H1 (cell line): ENCODE measurements at regions not wholly inside any gene's neighbourhood (a gene's known extent, or its start where the extent isn't known, plus 50 kb on each side); places are given as distances from the start of the nearest gene placed in this dataset.

ENCODE experiments used
- CTCF ChIA-PET: fragments of 300-600 bp; sonication (Branson Sonifier 250); formaldehyde crosslinking; loops from one replicate; lab custom pipeline; 2021; ENCODE audit not compliant: partially characterized antibody; lab: Charles Lee
- POLR2A ChIA-PET: fragments of 300-600 bp; sonication (Branson Sonifier 250); formaldehyde crosslinking; loops from one replicate; lab custom pipeline; 2021; ENCODE audit warnings: inconsistent platforms; ENCODE audit not compliant: partially characterized antibody; lab: Charles Lee
- DNase-seq, 2 experiments: peaks; one replicate each; pipeline versions ENCODE4 v3.0.0 to v3.0.0-alpha.2; 2010 to 2022; ENCODE audit warnings: low spot score in 2 of 2, low read depth in 1 of 2, mixed read lengths in 1 of 2
- FAIRE-seq: peaks from 2 replicates; lab custom pipeline; 2011; peaks lifted over from hg19 to GRCh38; lab: Jason Lieb, UNC
- H2AFZ ChIP-seq: 2 replicates; pipeline ENCODE4 v1.8.1; 2012; ENCODE audit warnings: low read length, inconsistent platforms
- H2AK5ac ChIP-seq: 2 replicates; pipeline ENCODE4 v1.6.1; 2013; ENCODE audit warnings: low read depth, low read length
- H2BK120ac ChIP-seq: replicated peaks from 2 replicates; pipeline ENCODE3; 2013; ENCODE audit warnings: low read depth, low read length, inconsistent platforms
- H2BK12ac ChIP-seq: 2 replicates; pipeline ENCODE4 v1.6.1; 2013; ENCODE audit warnings: low read depth, low read length
- H2BK15ac ChIP-seq: 2 replicates; pipeline ENCODE4 v1.6.1; 2013; ENCODE audit warnings: low read length
- H2BK20ac ChIP-seq: 2 replicates; pipeline ENCODE4 v1.6.1; 2013; ENCODE audit warnings: low read length
- H2BK5ac ChIP-seq: 2 replicates; pipeline ENCODE4 v1.6.1; 2013; ENCODE audit warnings: low read depth, low read length
- H3K14ac ChIP-seq: 2 replicates; pipeline ENCODE4 v1.6.1; 2013; ENCODE audit warnings: inconsistent platforms; ENCODE audit not compliant: insufficient read length
- H3K18ac ChIP-seq: 2 replicates; pipeline ENCODE4 v1.6.1; 2013; ENCODE audit warnings: low read length; ENCODE audit errors: extremely low read depth
- H3K23ac ChIP-seq: 2 replicates; pipeline ENCODE4 v1.6.1; 2013; ENCODE audit warnings: inconsistent platforms; ENCODE audit not compliant: insufficient read length
- H3K23me2 ChIP-seq: 2 replicates; pipeline ENCODE4 v1.6.1; 2013; ENCODE audit warnings: low read depth, low read length
- H3K27ac ChIP-seq: 2 replicates; pipeline ENCODE4 v1.6.1; 2011; ENCODE audit warnings: low read depth, low read length, inconsistent platforms
- H3K27me3 ChIP-seq, 4 experiments: replicated peaks in 1 of 4; 1 replicate in 1 of 4; 2 replicates in 3 of 4; pipeline versions ENCODE4 v1.6.1 to v1.8.1; 2011 to 2013; ENCODE audit warnings: low read length in 3 of 4, mild to moderate bottlenecking in 3 of 4, inconsistent platforms in 2 of 4, mixed read lengths in 2 of 4, moderate library complexity in 1 of 4; ENCODE audit not compliant: control insufficient read depth in 3 of 4, insufficient read depth in 3 of 4; ENCODE audit errors: extremely low read depth in 1 of 4
- H3K36me3 ChIP-seq, 4 experiments: 2 replicates each; pipeline versions ENCODE4 v1.6.1 to v1.8.1; 2011 to 2013; ENCODE audit warnings: mild to moderate bottlenecking in 4 of 4, low read length in 3 of 4, moderate library complexity in 2 of 4, control low read depth in 1 of 4, inconsistent platforms in 1 of 4; ENCODE audit not compliant: insufficient read depth in 4 of 4, control insufficient read depth in 2 of 4
- H3K4ac ChIP-seq: replicated peaks from 2 replicates; pipeline ENCODE3; 2013; ENCODE audit warnings: low read length, low read depth, mixed read lengths, inconsistent platforms; ENCODE audit not compliant: insufficient read length
- H3K4me1 ChIP-seq, 4 experiments: replicated peaks in 1 of 4; 1 replicate in 1 of 4; 2 replicates in 3 of 4; pipeline versions ENCODE4 v1.6.1 to v1.8.1; 2011 to 2013; ENCODE audit warnings: low read length in 3 of 4, inconsistent platforms in 2 of 4, mixed read lengths in 1 of 4; ENCODE audit not compliant: insufficient read depth in 4 of 4, control insufficient read depth in 3 of 4
- H3K4me2 ChIP-seq, 2 experiments: 2 replicates each; pipeline versions ENCODE4 v1.6.1 to v1.8.1; 2011 to 2013; ENCODE audit warnings: low read depth in 2 of 2, low read length in 2 of 2, control low read depth in 1 of 2, inconsistent platforms in 1 of 2, mild to moderate bottlenecking in 1 of 2; ENCODE audit not compliant: insufficient read depth in 1 of 2
- H3K4me3 ChIP-seq, 4 experiments: fragments of 200-600, 300-600 bp in 1 of 4; sonication (generic), shearing (Covaris generic), sonication (Bioruptor Twin) in 1 of 4; 2 replicates each; pipeline versions ENCODE4 v1.5.1 to v1.8.1; 2011 to 2016; ENCODE audit warnings: low read length in 4 of 4, low read depth in 3 of 4, control low read depth in 2 of 4, inconsistent platforms in 2 of 4, mild to moderate bottlenecking in 2 of 4, mixed read lengths in 1 of 4, moderate library complexity in 1 of 4; ENCODE audit not compliant: insufficient read depth in 2 of 4; ENCODE audit errors: extremely low read depth in 1 of 4
- H3K56ac ChIP-seq: replicated peaks from 2 replicates; pipeline ENCODE3; 2013; ENCODE audit warnings: low read depth, mild to moderate bottlenecking, mixed read lengths, low read length, inconsistent platforms; ENCODE audit not compliant: insufficient read length
- H3K79me1 ChIP-seq: 2 replicates; pipeline ENCODE4 v1.6.1; 2013; ENCODE audit warnings: low read depth, low read length, control low read depth
- H3K79me2 ChIP-seq, 2 experiments: 2 replicates each; pipeline versions ENCODE4 v1.6.1 to v1.8.1; 2012 to 2013; ENCODE audit warnings: low read length in 2 of 2, mild to moderate bottlenecking in 2 of 2, inconsistent platforms in 1 of 2; ENCODE audit not compliant: insufficient read depth in 2 of 2, control insufficient read depth in 1 of 2
- H3K9ac ChIP-seq, 4 experiments: replicated peaks in 1 of 4; 1 replicate in 1 of 4; 2 replicates in 3 of 4; pipeline versions ENCODE4 v1.6.1 to v1.8.1; 2011 to 2013; ENCODE audit warnings: low read depth in 3 of 4, low read length in 3 of 4, control low read depth in 2 of 4, mild to moderate bottlenecking in 2 of 4, moderate library complexity in 2 of 4, inconsistent platforms in 1 of 4; ENCODE audit errors: extremely low read depth in 1 of 4
- H3K9me3 ChIP-seq, 2 experiments: 2 replicates each; pipeline versions ENCODE4 v1.6.1 to v1.8.1; 2012 to 2013; ENCODE audit warnings: mild to moderate bottlenecking in 2 of 2, moderate library complexity in 2 of 2, control low read depth in 1 of 2, inconsistent platforms in 1 of 2, low read depth in 1 of 2, low read length in 1 of 2, mixed read lengths in 1 of 2; ENCODE audit not compliant: insufficient read depth in 2 of 2
- H4K20me1 ChIP-seq, 2 experiments: replicated peaks in 1 of 2; 2 replicates each; pipeline versions ENCODE3 to v1.8.1; 2011 to 2013; ENCODE audit warnings: inconsistent platforms in 2 of 2, low read length in 2 of 2, mild to moderate bottlenecking in 1 of 2; ENCODE audit not compliant: insufficient read depth in 2 of 2, control insufficient read depth in 1 of 2
- H4K5ac ChIP-seq: 2 replicates; pipeline ENCODE4 v1.6.1; 2013; ENCODE audit warnings: low read length, low read depth, mixed read lengths, inconsistent platforms; ENCODE audit not compliant: insufficient read length
- H4K8ac ChIP-seq: 2 replicates; pipeline ENCODE4 v1.8.0; 2013; ENCODE audit warnings: mild to moderate bottlenecking, moderate library complexity, low read length, inconsistent platforms; ENCODE audit not compliant: insufficient read depth; ENCODE audit errors: extremely low read depth
- H4K91ac ChIP-seq: replicated peaks from 2 replicates; pipeline ENCODE3; 2013; ENCODE audit warnings: low read length, mixed read lengths, inconsistent platforms; ENCODE audit not compliant: insufficient read length
- ATF3 ChIP-seq: IDR thresholded peaks from 2 replicates; pipeline ENCODE4 v1.6.1; 2011; ENCODE audit warnings: low read depth, mild to moderate bottlenecking, low read length; ENCODE audit not compliant: insufficient read depth
- CHD1 ChIP-seq: IDR thresholded peaks from 2 replicates; pipeline ENCODE4 v1.6.1; 2012; ENCODE audit warnings: low read depth, low read length, improper control_type of control experiment
- CREB1 ChIP-seq: IDR thresholded peaks from 2 replicates; pipeline ENCODE4 v1.6.1; 2012; ENCODE audit warnings: inconsistent platforms
- GABPA ChIP-seq: IDR thresholded peaks from 2 replicates; pipeline ENCODE4 v1.6.1; 2011; ENCODE audit warnings: mild to moderate bottlenecking, low read length, moderate library complexity, borderline replicate concordance; ENCODE audit not compliant: insufficient read depth
- HDAC6 ChIP-seq: IDR thresholded peaks from one replicate; pipeline ENCODE4 v1.7.1; 2012; ENCODE audit warnings: low read depth, mild to moderate bottlenecking, inconsistent platforms, low read length, moderate library complexity
- NRF1 ChIP-seq: IDR thresholded peaks from 2 replicates; pipeline ENCODE4 v1.6.1; 2011; ENCODE audit warnings: mild to moderate bottlenecking, low read depth, low read length, improper control_type of control experiment
- TBP ChIP-seq: IDR thresholded peaks from 2 replicates; pipeline ENCODE4 v1.6.1; 2011; ENCODE audit warnings: low read depth, low read length, improper control_type of control experiment
- YY1 ChIP-seq: IDR thresholded peaks from 2 replicates; pipeline ENCODE4 v1.6.1; 2011; ENCODE audit warnings: low read depth, mild to moderate bottlenecking, low read length
- WGBS, 2 experiments: shearing (Covaris generic) in 1 of 2; methylation state at CpG; one replicate each; pipeline versions ENCODE4 v1.1.6 to v1.1.7; 2013 to 2015; ENCODE audit warnings: low lambda C conversion rate in 2 of 2, mixed read lengths in 2 of 2, inconsistent platforms in 1 of 2, low coverage in 1 of 2, missing lambda C conversion rate in 1 of 2; ENCODE audit not compliant: insufficient replicate concordance in 2 of 2, insufficient coverage in 1 of 2, insufficient read length in 1 of 2; ENCODE audit errors: extremely low coverage in 1 of 2, missing lambda C conversion rate in 1 of 2; 5-methylcytosine and 5-hydroxymethylcytosine counted together
- TF ChIP-seq, protein P1 (sequence below): IDR thresholded peaks from 2 replicates; pipeline ENCODE4 v1.6.1; 2012; ENCODE audit warnings: inconsistent platforms

DNA sequence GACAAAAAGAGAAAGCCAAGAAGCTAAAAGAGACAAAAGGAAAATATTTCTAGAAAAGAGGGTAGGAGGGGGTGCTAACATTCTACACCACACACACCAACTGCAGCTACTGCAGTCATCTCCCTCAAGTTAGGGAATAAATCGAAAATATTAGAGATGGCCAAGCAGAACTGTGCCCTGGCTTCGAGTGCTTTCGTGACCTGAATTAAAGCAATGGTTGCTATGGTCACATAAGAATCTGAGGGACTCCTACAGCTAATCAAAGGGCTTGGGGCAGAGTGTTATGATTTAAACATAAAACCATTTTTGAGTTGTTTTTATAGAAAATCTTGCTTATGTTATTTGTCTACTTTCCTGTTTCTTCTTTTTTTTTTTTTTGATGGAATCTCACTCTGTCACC is 159.6 kb upstream of the HNRNPA3 start:
- Histone ChIP-seq H2AFZ (no peak overlapping the region), H3K18ac (no peak overlapping the region), H2BK120ac (no peak overlapping the region), H3K23ac (no peak overlapping the region), H4K20me1 (no peaks in the 10 kb centered on the region), H3K4me3 (no peak overlapping the region), H3K36me3 (no peaks in the 10 kb centered on the region), H4K5ac (no peak overlapping the region), H2AK5ac (no peak overlapping the region), H4K8ac (no peak overlapping the region), H2BK5ac (no peak overlapping the region), H2BK20ac (no peak overlapping the region), H3K23me2 (no peaks in the 10 kb centered on the region), H3K4me1 (no peaks in the 10 kb centered on the region), H3K4ac (no peak overlapping the region), H3K56ac (no peak overlapping the region), H3K4me2 (no peak overlapping the region), H3K79me1 (no peaks in the 10 kb centered on the region), H3K9ac (no peak overlapping the region), H3K9me3 (no peaks in the 10 kb centered on the region), H3K14ac (no peak overlapping the region), H3K27me3 (peaks cover 0 to 1% (median 0%) of the 10 kb centered on the region in 4 experiments; a peak in 1 of 7 replicates), H2BK12ac (no peak overlapping the region), H3K79me2 (no peaks in the 10 kb centered on the region), H3K27ac (no peak overlapping the region), H4K91ac (no peak overlapping the region), H2BK15ac (no peak overlapping the region)
- no peak for FAIRE-seq
- ChIA-PET POLR2A (interaction anchor here (1.3 kb wide), 1 partner anchor 21 kb away, joined by 3 read pairs; no protein-coding TSS in a partner anchor), CTCF (interaction anchor here (0.7 to 2.0 kb wide), 3 partner anchors 26 to 333 kb away, joined by 3 to 5 read pairs (median 5); no protein-coding TSS in a partner anchor)
- no peak for DNase-seq
- TF ChIP-seq GABPA (no peak), ATF3 (no peak), YY1 (no peak), TBP (no peak), NRF1 (no peak), CHD1 (no peak), CREB1 (no peak), HDAC6 (no peak)
- TF ChIP-seq, protein P1, sequence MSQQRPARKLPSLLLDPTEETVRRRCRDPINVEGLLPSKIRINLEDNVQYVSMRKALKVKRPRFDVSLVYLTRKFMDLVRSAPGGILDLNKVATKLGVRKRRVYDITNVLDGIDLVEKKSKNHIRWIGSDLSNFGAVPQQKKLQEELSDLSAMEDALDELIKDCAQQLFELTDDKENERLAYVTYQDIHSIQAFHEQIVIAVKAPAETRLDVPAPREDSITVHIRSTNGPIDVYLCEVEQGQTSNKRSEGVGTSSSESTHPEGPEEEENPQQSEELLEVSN: no peak
- WGBS, 2 experiments: 84% methylated on average over 3 of the region's 3 CpGs; no CpG with 5 or more reads in 1 of the 2 experiments
